Stomach (tissue), 4 donors: ENCODE measurements at regions not wholly inside any gene's neighbourhood (a gene's known extent, or its start where the extent isn't known, plus 50 kb on each side); places are given as distances from the start of the nearest gene placed in this dataset.

Source experiments
- CTCF ChIP-seq, 7 experiments: fragments of 450-650 bp in 4 of 7; fragments of 200-600 bp in 3 of 7; sonication (generic) in 3 of 7; IDR thresholded peaks; one replicate each; pipeline ENCODE4 v1.5.1; 2016 to 2019; ENCODE audit warnings: antibody characterized with exemption in 7 of 7, control low read depth in 2 of 7, mild to moderate bottlenecking in 1 of 7
- EP300 ChIP-seq: sonication (generic); formaldehyde crosslinking; IDR thresholded peaks from one replicate; pipeline ENCODE4 v1.6.1; 2017; ENCODE audit warnings: antibody characterized with exemption
- POLR2A ChIP-seq, 4 donors: fragments of 450-650 bp; IDR thresholded peaks; one replicate each; pipeline ENCODE4 v1.6.1; 2016; ENCODE audit warnings: antibody characterized with exemption in 4 of 4, control low read depth in 2 of 4, mild to moderate bottlenecking in 1 of 4, moderate library complexity in 1 of 4
- POLR2AphosphoS5 ChIP-seq, 3 donors: sonication (generic); formaldehyde crosslinking; IDR thresholded peaks; one replicate each; pipeline ENCODE4 v1.6.1; 2016; ENCODE audit warnings: antibody characterized with exemption in 3 of 3

DNA sequence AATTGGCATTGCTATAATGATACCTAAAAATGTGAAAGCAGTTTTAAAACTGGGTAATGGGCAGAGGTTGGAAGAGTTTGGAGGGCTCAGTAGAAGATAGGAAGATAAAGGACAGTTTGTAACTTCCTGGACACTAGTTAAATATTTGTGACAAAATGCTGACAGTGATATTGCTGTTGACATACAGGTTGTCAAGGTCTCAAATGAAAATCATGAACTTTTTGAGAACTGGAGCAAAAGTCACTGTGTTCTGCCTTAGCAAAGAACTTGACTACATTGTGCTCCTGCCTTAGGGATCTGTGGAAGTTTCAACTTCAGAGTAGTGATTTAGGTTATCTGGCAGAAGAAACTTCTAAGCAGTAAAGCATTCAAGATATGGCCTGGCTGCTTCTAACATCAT lies 113.7 kb upstream of the CD96 start:
- TF ChIP-seq CTCF (IDR thresholded peaks at IDR 0.05), result no peak
- no peak for TF ChIP-seq POLR2AphosphoS5 (IDR thresholded peaks at IDR 0.05)
- TF ChIP-seq POLR2A (IDR thresholded peaks at IDR 0.05), result no peak
- TF ChIP-seq EP300, result no peak
